ENCODE measurements at regions not wholly inside any gene's neighbourhood (a gene's known extent, or its start where the extent isn't known, plus 50 kb on each side); places are given as distances from the start of the nearest gene placed in this dataset.

- TF ChIP-seq CTCF (IDR thresholded peaks at IDR 0.05; ENCODE audit: borderline replicate concordance, extremely low read depth, low read length, poor library complexity, severe bottlenecking) = no peak
- no peak for TF ChIP-seq EZH2 (IDR thresholded peaks at IDR 0.05; ENCODE audit: borderline replicate concordance, low read depth, low read length, severe bottlenecking)
These were observed 133.2 kb upstream of the REG3G start for GRCh38 chr2:78892295-78892694.

All from DND-41 (cell line).